ENCODE measurements at regions not wholly inside any gene's neighbourhood (a gene's known extent, or its start where the extent isn't known, plus 50 kb on each side); places are given as distances from the start of the nearest gene placed in this dataset.

GRCh38 chr13:33978653-33979052 is 160.7 kb downstream of the RFC3 start:
- TF ChIP-seq CTCF (IDR thresholded peaks at IDR 0.05; ENCODE audit: extremely low read depth, missing control alignments), result no peak
- no peak for DNase-seq (ENCODE audit: low spot score)

GRCh38 chr13:33992881-33993336 is 175.0 kb downstream of the RFC3 start:
- no peak for DNase-seq (ENCODE audit: low spot score)
- no peak for TF ChIP-seq CTCF (IDR thresholded peaks at IDR 0.05; ENCODE audit: extremely low read depth, missing control alignments)

GRCh38 chr13:33994198-33994597 is 176.2 kb downstream of the RFC3 start:
- TF ChIP-seq CTCF (IDR thresholded peaks at IDR 0.05; ENCODE audit: extremely low read depth, missing control alignments), result no peak
- no peak for DNase-seq (ENCODE audit: low spot score)

- TF ChIP-seq CTCF (IDR thresholded peaks at IDR 0.05; ENCODE audit: extremely low read depth, missing control alignments), result no peak
- DNase-seq (ENCODE audit: low spot score), result no peak
Observed at GRCh38 chr13:33994826-33995502, 177.0 kb downstream of the RFC3 start.

GRCh38 chr13:33996636-33997035 is 178.7 kb downstream of the RFC3 start:
- TF ChIP-seq CTCF (IDR thresholded peaks at IDR 0.05; ENCODE audit: extremely low read depth, missing control alignments), result no peak

GRCh38 chr13:33997574-33997973 is 179.6 kb downstream of the RFC3 start:
- TF ChIP-seq CTCF (IDR thresholded peaks at IDR 0.05; ENCODE audit: extremely low read depth, missing control alignments), result no peak
- no peak for DNase-seq (ENCODE audit: low spot score)

More at GRCh38 chr13:33996636-33997035, 178.7 kb downstream of the RFC3 start:
- no peak for DNase-seq (ENCODE audit: low spot score)

- no peak for DNase-seq (ENCODE audit: low spot score)
- no peak for TF ChIP-seq CTCF (IDR thresholded peaks at IDR 0.05; ENCODE audit: extremely low read depth, missing control alignments)
Observed at GRCh38 chr13:33999811-34000605, 182.1 kb downstream of the RFC3 start.
